GM20000 (cell line): ENCODE measurements at regions not wholly inside any gene's neighbourhood (a gene's known extent, or its start where the extent isn't known, plus 50 kb on each side); places are given as distances from the start of the nearest gene placed in this dataset.
A peak's percentile ranks its signal among the peaks of the same experiment; 100 is the strongest.

Experiments
- DNase-seq: peaks from one replicate; pipeline ENCODE4 v3.0.0; 2012; ENCODE audit warnings: low spot score
- TF ChIP-seq, protein P1 (sequence below): IDR thresholded peaks from 2 replicates; pipeline ENCODE4 v1.5.1; 2012; ENCODE audit warnings: mild to moderate bottlenecking, control low read depth; ENCODE audit errors: extremely low read depth, missing control alignments

- TF ChIP-seq, protein P1, sequence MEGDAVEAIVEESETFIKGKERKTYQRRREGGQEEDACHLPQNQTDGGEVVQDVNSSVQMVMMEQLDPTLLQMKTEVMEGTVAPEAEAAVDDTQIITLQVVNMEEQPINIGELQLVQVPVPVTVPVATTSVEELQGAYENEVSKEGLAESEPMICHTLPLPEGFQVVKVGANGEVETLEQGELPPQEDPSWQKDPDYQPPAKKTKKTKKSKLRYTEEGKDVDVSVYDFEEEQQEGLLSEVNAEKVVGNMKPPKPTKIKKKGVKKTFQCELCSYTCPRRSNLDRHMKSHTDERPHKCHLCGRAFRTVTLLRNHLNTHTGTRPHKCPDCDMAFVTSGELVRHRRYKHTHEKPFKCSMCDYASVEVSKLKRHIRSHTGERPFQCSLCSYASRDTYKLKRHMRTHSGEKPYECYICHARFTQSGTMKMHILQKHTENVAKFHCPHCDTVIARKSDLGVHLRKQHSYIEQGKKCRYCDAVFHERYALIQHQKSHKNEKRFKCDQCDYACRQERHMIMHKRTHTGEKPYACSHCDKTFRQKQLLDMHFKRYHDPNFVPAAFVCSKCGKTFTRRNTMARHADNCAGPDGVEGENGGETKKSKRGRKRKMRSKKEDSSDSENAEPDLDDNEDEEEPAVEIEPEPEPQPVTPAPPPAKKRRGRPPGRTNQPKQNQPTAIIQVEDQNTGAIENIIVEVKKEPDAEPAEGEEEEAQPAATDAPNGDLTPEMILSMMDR: no peak
- DNase-seq: no peak
Measured at GRCh38 chr6:75546381-75546780, 52.8 kb upstream of the FILIP1 start.

DNA sequence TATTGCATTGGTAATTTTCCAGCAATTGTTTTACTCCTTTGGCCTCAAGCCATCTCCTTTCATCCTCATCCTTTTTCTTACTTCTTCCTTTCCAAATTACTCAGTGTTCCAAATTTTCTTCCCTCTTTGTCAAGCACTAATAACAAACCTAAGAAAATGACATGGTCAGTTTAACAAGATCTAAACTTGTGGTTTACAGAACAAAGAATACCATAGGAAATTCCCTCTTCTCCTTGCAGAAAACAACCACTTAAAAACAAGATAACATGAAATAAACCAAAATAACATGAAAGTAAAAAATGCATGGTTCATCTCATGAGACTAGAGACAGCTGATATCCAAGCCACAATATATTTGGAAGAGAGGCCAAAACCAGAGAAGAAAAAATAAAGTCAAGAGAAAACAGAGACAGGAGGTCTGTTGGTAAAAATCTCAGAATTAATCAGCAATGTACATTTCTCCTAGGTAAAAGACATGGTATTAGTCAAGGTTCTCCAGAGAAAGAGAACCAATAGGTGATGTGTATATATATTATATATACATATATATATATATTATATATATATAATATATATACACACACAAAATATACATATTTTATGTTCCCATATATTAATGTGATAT is 51.0 kb upstream of the SENP6 start:
- DNase-seq: no peak
- TF ChIP-seq, protein P1: no peak

- DNase-seq: peak; percentile 11
- TF ChIP-seq, protein P1: no peak
Measured at GRCh38 chr6:75551367-75551952, 50.2 kb upstream of the SENP6 start.
